ENCODE measurements at regions not wholly inside any gene's neighbourhood (a gene's known extent, or its start where the extent isn't known, plus 50 kb on each side); places are given as distances from the start of the nearest gene placed in this dataset.

GRCh38 chr6:14933183-14933544 lies 312.7 kb upstream of the JARID2 start:
- TF ChIP-seq GATA2 (IDR thresholded peaks at IDR 0.05; ENCODE audit: low read depth, low read length) (no peak), GATA3 (IDR thresholded peaks at IDR 0.05; ENCODE audit: low read depth, low read length) (no peak)
